ENCODE measurements at regions not wholly inside any gene's neighbourhood (a gene's known extent, or its start where the extent isn't known, plus 50 kb on each side); places are given as distances from the start of the nearest gene placed in this dataset.

DNA sequence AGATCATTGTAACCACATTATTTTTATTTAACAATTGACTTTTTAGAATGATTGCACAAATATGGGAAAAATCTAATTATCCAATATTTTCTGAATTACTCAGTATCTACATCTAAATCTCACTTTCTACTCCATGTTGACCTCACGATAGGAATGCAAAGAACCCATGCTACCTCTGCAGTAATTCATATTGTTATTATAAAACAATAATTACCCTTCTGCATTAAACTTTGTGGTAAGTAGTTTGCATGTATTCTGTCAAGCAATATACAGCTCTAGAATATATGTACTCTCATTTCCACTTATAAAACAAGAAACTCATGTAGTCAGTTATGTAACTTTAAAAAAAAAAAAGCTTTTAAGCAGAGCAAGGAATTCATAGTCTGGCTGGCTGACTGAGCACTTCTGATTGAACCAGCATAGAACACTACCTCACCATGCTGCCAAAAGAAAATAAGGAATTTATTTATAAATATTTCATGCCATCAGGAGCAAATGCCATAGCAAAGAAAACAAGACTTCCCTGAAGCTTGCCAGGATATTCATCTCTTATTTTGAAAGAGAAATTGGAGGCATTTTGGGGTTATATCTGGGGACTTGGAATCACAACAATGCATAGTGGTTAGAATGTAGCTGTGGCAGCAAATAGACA is 895.7 kb downstream of the XPNPEP1 start:
- TF ChIP-seq, protein P1, sequence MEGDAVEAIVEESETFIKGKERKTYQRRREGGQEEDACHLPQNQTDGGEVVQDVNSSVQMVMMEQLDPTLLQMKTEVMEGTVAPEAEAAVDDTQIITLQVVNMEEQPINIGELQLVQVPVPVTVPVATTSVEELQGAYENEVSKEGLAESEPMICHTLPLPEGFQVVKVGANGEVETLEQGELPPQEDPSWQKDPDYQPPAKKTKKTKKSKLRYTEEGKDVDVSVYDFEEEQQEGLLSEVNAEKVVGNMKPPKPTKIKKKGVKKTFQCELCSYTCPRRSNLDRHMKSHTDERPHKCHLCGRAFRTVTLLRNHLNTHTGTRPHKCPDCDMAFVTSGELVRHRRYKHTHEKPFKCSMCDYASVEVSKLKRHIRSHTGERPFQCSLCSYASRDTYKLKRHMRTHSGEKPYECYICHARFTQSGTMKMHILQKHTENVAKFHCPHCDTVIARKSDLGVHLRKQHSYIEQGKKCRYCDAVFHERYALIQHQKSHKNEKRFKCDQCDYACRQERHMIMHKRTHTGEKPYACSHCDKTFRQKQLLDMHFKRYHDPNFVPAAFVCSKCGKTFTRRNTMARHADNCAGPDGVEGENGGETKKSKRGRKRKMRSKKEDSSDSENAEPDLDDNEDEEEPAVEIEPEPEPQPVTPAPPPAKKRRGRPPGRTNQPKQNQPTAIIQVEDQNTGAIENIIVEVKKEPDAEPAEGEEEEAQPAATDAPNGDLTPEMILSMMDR (IDR thresholded peaks at IDR 0.05; ENCODE audit: low read depth, low read length, missing control alignments) = no peak
- H3K4me3 ChIP-seq (replicated peaks; ENCODE audit: low read depth, low read length) = no peak overlapping the region
- no peak for DNase-seq (ENCODE audit: extremely low read depth, low read depth)

GRCh38 chr10:109025172-109025571 is 898.1 kb downstream of the XPNPEP1 start:
- TF ChIP-seq, protein P1 (IDR thresholded peaks at IDR 0.05; ENCODE audit: low read depth, low read length, missing control alignments) = no peak
- no peak for DNase-seq (ENCODE audit: extremely low read depth, low read depth)
- no peak overlapping the region for H3K4me3 ChIP-seq (replicated peaks; ENCODE audit: low read depth, low read length)

- no peak for DNase-seq (ENCODE audit: extremely low read depth, low read depth)
- TF ChIP-seq, protein P1 (IDR thresholded peaks at IDR 0.05; ENCODE audit: low read depth, low read length, missing control alignments) = no peak
- H3K4me3 ChIP-seq (replicated peaks; ENCODE audit: low read depth, low read length) = no peak overlapping the region
These were observed 900.8 kb downstream of the XPNPEP1 start for GRCh38 chr10:109022417-109023049.

DNA sequence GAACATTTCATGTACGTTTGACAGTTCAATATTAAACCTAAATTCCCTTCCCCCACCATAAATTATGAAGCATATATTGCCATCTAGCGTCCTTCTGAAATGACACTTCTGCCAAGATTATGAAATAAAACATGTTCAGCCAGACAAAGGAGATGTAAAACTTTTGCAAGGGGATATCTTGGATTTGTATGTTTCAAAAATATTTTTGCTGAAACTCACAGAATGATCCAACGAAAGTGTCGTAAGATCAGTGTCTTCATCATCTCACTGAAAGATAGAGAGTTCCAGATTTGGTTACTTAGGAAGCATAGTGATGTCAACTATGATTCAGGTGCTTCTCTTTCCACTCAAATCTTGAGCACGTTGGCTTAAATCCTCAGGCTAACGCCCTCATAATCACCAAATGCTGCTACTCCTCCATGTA is 904.3 kb downstream of the XPNPEP1 start:
- no peak overlapping the region for H3K4me3 ChIP-seq (replicated peaks; ENCODE audit: low read depth, low read length)
- TF ChIP-seq, protein P1 (IDR thresholded peaks at IDR 0.05; ENCODE audit: low read depth, low read length, missing control alignments) = no peak
- DNase-seq (ENCODE audit: extremely low read depth, low read depth) = no peak

DNA sequence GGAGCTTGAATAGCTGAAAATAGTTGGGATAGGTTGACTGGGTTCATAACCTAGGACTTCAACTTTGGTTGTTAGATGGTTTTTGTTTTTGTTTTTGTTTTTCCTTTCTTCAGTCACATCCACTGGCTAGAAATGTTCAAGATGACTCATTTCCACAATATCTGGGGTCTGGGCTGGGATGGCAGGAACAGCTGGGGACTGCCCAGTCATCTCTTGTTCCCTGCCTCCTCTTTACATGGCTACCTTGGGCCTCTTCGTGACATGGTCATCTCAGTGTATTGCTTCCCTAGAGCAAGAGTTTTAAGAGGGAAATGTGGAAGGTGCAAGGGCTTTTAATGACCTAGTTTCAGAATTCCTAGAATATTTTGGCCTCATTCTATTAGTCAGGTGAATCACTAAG is 915.8 kb downstream of the XPNPEP1 start:
- TF ChIP-seq, protein P1 (IDR thresholded peaks at IDR 0.05; ENCODE audit: low read depth, low read length, missing control alignments) = no peak
- DNase-seq (ENCODE audit: extremely low read depth, low read depth) = no peak
- no peak overlapping the region for H3K4me3 ChIP-seq (replicated peaks; ENCODE audit: low read depth, low read length)

- H3K4me3 ChIP-seq (replicated peaks; ENCODE audit: low read depth, low read length) = no peak overlapping the region
- TF ChIP-seq, protein P1 (IDR thresholded peaks at IDR 0.05; ENCODE audit: low read depth, low read length, missing control alignments) = no peak
- no peak for DNase-seq (ENCODE audit: extremely low read depth, low read depth)
These were observed 932.9 kb downstream of the XPNPEP1 start for GRCh38 chr10:108990441-108990840.
